Mesendoderm (in vitro differentiated cells): ENCODE measurements at regions not wholly inside any gene's neighbourhood (a gene's known extent, or its start where the extent isn't known, plus 50 kb on each side); places are given as distances from the start of the nearest gene placed in this dataset.

Experiments used
- DNase-seq: peaks from one replicate; pipeline ENCODE4 v3.0.0; 2013
- H2AK5ac ChIP-seq: 2 replicates; pipeline ENCODE4 v1.6.1; 2013; ENCODE audit warnings: low read length, inconsistent platforms
- H2BK120ac ChIP-seq: 2 replicates; pipeline ENCODE4 v1.6.1; 2013; ENCODE audit warnings: low read depth, mild to moderate bottlenecking, low read length, moderate library complexity, mixed read lengths
- H2BK15ac ChIP-seq: replicated peaks from 2 replicates; pipeline ENCODE4 v1.6.1; 2013; ENCODE audit warnings: low read depth, mild to moderate bottlenecking, moderate library complexity
- H2BK5ac ChIP-seq: 2 replicates; pipeline ENCODE4 v1.6.1; 2013; ENCODE audit warnings: low read length, inconsistent platforms
- H3K18ac ChIP-seq: 2 replicates; pipeline ENCODE4 v1.6.1; 2013; ENCODE audit warnings: mild to moderate bottlenecking, low read length, mixed read lengths
- H3K23ac ChIP-seq: one replicate; pipeline ENCODE4 v1.6.1; 2013; ENCODE audit warnings: low read length
- H3K27ac ChIP-seq: 2 replicates; pipeline ENCODE4 v1.5.1; 2013; ENCODE audit warnings: low read depth, mild to moderate bottlenecking, inconsistent platforms, low read length, moderate library complexity
- H3K27me3 ChIP-seq: 2 replicates; pipeline ENCODE4 v1.6.1; 2013; ENCODE audit warnings: low read length, control low read depth, mild to moderate bottlenecking, inconsistent platforms; ENCODE audit not compliant: insufficient read depth, poor library complexity
- H3K36me3 ChIP-seq: 2 replicates; pipeline ENCODE4 v1.6.1; 2013; ENCODE audit warnings: low read length, inconsistent platforms; ENCODE audit not compliant: control insufficient read depth, insufficient read depth
- H3K4ac ChIP-seq: one replicate; pipeline ENCODE4 v1.6.1; 2013; ENCODE audit warnings: low read depth, mild to moderate bottlenecking, low read length, moderate library complexity
- H3K4me1 ChIP-seq: 2 replicates; pipeline ENCODE4 v1.6.1; 2013; ENCODE audit warnings: low read depth, low read length, inconsistent platforms; ENCODE audit not compliant: control insufficient read depth
- H3K4me2 ChIP-seq: 2 replicates; pipeline ENCODE4 v1.6.1; 2013; ENCODE audit warnings: low read length
- H3K4me3 ChIP-seq: 2 replicates; pipeline ENCODE4 v1.5.1; 2013; ENCODE audit warnings: mild to moderate bottlenecking, low read length
- H3K56ac ChIP-seq: one replicate; pipeline ENCODE4 v1.6.1; 2013; ENCODE audit warnings: low read length
- H3K79me1 ChIP-seq: 2 replicates; pipeline ENCODE4 v1.6.1; 2013; ENCODE audit warnings: low read length, inconsistent platforms
- H3K79me2 ChIP-seq: 2 replicates; pipeline ENCODE4 v1.6.1; 2013; ENCODE audit warnings: mild to moderate bottlenecking, low read length; ENCODE audit not compliant: control insufficient read depth, insufficient read depth
- H3K9ac ChIP-seq: 2 replicates; pipeline ENCODE4 v1.6.1; 2013; ENCODE audit warnings: low read length, inconsistent platforms
- H4K5ac ChIP-seq: one replicate; pipeline ENCODE4 v1.6.1; 2013; ENCODE audit warnings: low read length
- H4K8ac ChIP-seq: one replicate; pipeline ENCODE4 v1.6.1; 2013; ENCODE audit warnings: low read depth, mild to moderate bottlenecking, control low read depth, low read length, moderate library complexity
- WGBS: extraction: QIAGEN DNeasy Blood & Tissue Kit; methylation state at CpG from one replicate; pipeline ENCODE4 v1.1.7; 2013; ENCODE audit warnings: low lambda C conversion rate, missing lambda C conversion rate; ENCODE audit not compliant: insufficient coverage; ENCODE audit errors: extremely low coverage; 5-methylcytosine and 5-hydroxymethylcytosine counted together

- Histone ChIP-seq H3K36me3 (no peaks in the 10 kb centered on the region), H3K27me3 (no peaks in the 10 kb centered on the region), H3K79me2 (no peaks in the 10 kb centered on the region), H3K4me2 (no peak overlapping the region), H4K8ac (no peak overlapping the region), H3K56ac (no peak overlapping the region), H4K5ac (no peak overlapping the region), H2BK120ac (no peak overlapping the region), H2BK15ac (no peak overlapping the region), H2AK5ac (no peak overlapping the region), H3K4me1 (no peaks in the 10 kb centered on the region), H3K79me1 (no peaks in the 10 kb centered on the region), H2BK5ac (no peak overlapping the region), H3K4ac (no peak overlapping the region), H3K4me3 (no peak overlapping the region), H3K18ac (no peak overlapping the region), H3K9ac (no peak overlapping the region), H3K27ac (no peak overlapping the region), H3K23ac (no peak overlapping the region)
- no CpG with 5 or more reads among the region's 7 CpGs for WGBS
- no peak for DNase-seq
Measured at GRCh38 chr4:14879683-14880082, 122.6 kb upstream of the CPEB2 start.

GRCh38 chr4:14880805-14881204, 121.5 kb upstream of the CPEB2 start:
- no peaks in the 10 kb centered on the region for H3K27me3 ChIP-seq

GRCh38 chr4:14883166-14883565, 119.1 kb upstream of the CPEB2 start:
- no peak overlapping the region for H3K27ac ChIP-seq
- H2BK15ac ChIP-seq = no peak overlapping the region
- no peak for DNase-seq
- no peak overlapping the region for H3K56ac ChIP-seq
- H2AK5ac ChIP-seq = no peak overlapping the region
- H3K4me2 ChIP-seq = no peak overlapping the region
- no peaks in the 10 kb centered on the region for H3K79me2 ChIP-seq
- no peak overlapping the region for H3K4ac ChIP-seq
- H3K79me1 ChIP-seq = no peaks in the 10 kb centered on the region
- no peak overlapping the region for H4K8ac ChIP-seq
- no CpG with 5 or more reads among the region's 3 CpGs for WGBS
- no peak overlapping the region for H3K18ac ChIP-seq
- no peak overlapping the region for H2BK120ac ChIP-seq
- H3K36me3 ChIP-seq = no peaks in the 10 kb centered on the region
- H3K9ac ChIP-seq = no peak overlapping the region
- no peaks in the 10 kb centered on the region for H3K4me1 ChIP-seq
- no peak overlapping the region for H3K4me3 ChIP-seq
- H2BK5ac ChIP-seq = no peak overlapping the region
- no peak overlapping the region for H4K5ac ChIP-seq
- no peaks in the 10 kb centered on the region for H3K27me3 ChIP-seq
- no peak overlapping the region for H3K23ac ChIP-seq

More at GRCh38 chr4:14880805-14881204, 121.5 kb upstream of the CPEB2 start:
- Histone ChIP-seq H3K27ac (no peak overlapping the region), H3K79me1 (no peaks in the 10 kb centered on the region), H2BK5ac (no peak overlapping the region), H3K18ac (no peak overlapping the region), H4K5ac (no peak overlapping the region), H2BK15ac (no peak overlapping the region), H3K4me3 (no peak overlapping the region), H2AK5ac (no peak overlapping the region), H3K79me2 (no peaks in the 10 kb centered on the region), H3K4me2 (no peak overlapping the region), H3K9ac (no peak overlapping the region), H3K4me1 (no peaks in the 10 kb centered on the region), H3K4ac (no peak overlapping the region), H4K8ac (no peak overlapping the region), H3K36me3 (no peaks in the 10 kb centered on the region), H2BK120ac (no peak overlapping the region), H3K56ac (no peak overlapping the region), H3K23ac (no peak overlapping the region)
- no peak for DNase-seq
- no CpG with 5 or more reads among the region's 2 CpGs for WGBS

GRCh38 chr4:14883661-14884060, 118.6 kb upstream of the CPEB2 start:
- no peak overlapping the region for H2AK5ac ChIP-seq
- WGBS = no CpG with 5 or more reads among the region's 1 CpG

GRCh38 chr4:14887842-14888433, 114.3 kb upstream of the CPEB2 start:
- Histone ChIP-seq H3K23ac (no peak overlapping the region), H3K18ac (no peak overlapping the region), H3K4me3 (no peak overlapping the region), H3K27ac (no peak overlapping the region), H3K79me2 (no peaks in the 10 kb centered on the region), H3K36me3 (no peaks in the 10 kb centered on the region), H4K8ac (no peak overlapping the region), H2BK5ac (no peak overlapping the region), H3K56ac (no peak overlapping the region), H4K5ac (no peak overlapping the region), H3K4ac (no peak overlapping the region), H3K4me1 (no peaks in the 10 kb centered on the region), H2AK5ac (no peak overlapping the region), H2BK120ac (no peak overlapping the region), H3K27me3 (no peaks in the 10 kb centered on the region), H3K9ac (no peak overlapping the region), H3K4me2 (no peak overlapping the region), H3K79me1 (no peaks in the 10 kb centered on the region), H2BK15ac (no peak overlapping the region)
- whole genome bisulfite sequencing = no CpG with 5 or more reads among the region's 9 CpGs
- DNase-seq = no peak

More at GRCh38 chr4:14883661-14884060, 118.6 kb upstream of the CPEB2 start:
- no peaks in the 10 kb centered on the region for H3K4me1 ChIP-seq
- no peak for DNase-seq
- no peaks in the 10 kb centered on the region for H3K79me2 ChIP-seq
- H3K18ac ChIP-seq = no peak overlapping the region
- H3K23ac ChIP-seq = no peak overlapping the region
- H4K8ac ChIP-seq = no peak overlapping the region
- H3K4me3 ChIP-seq = no peak overlapping the region
- H3K79me1 ChIP-seq = no peaks in the 10 kb centered on the region
- no peak overlapping the region for H3K4me2 ChIP-seq
- no peak overlapping the region for H3K56ac ChIP-seq
- H3K27ac ChIP-seq = no peak overlapping the region
- no peak overlapping the region for H2BK15ac ChIP-seq
- no peaks in the 10 kb centered on the region for H3K36me3 ChIP-seq
- H4K5ac ChIP-seq = no peak overlapping the region
- no peak overlapping the region for H2BK5ac ChIP-seq
- no peaks in the 10 kb centered on the region for H3K27me3 ChIP-seq
- no peak overlapping the region for H2BK120ac ChIP-seq
- H3K9ac ChIP-seq = no peak overlapping the region
- no peak overlapping the region for H3K4ac ChIP-seq
